HCT116 (cell line): ENCODE measurements at regions not wholly inside any gene's neighbourhood (a gene's known extent, or its start where the extent isn't known, plus 50 kb on each side); places are given as distances from the start of the nearest gene placed in this dataset.

Experiments
- ATAC-seq: fragments of 200-7000 bp; cut with Tn5 transposase; 2 replicates; pipeline ENCODE4 v1.9.1; 2020; ENCODE audit warnings: mild to moderate bottlenecking, moderate library complexity
- BruUV-seq: library from RNA; stranded (reverse); fragments of 400-500 nt; replicated peaks from 2 replicates; lab custom pipeline; 2021; lab: Mats Ljungman, UMichigan
- CTCF ChIA-PET: fragments of 300-600 bp; sonication (Branson Sonifier 250); formaldehyde crosslinking; loops from one replicate; lab custom pipeline; 2021; ENCODE audit warnings: antibody characterized with exemption; lab: Charles Lee
- POLR2A ChIA-PET: fragments of 300-600, 350-600 bp; sonication (Branson Sonifier 250); formaldehyde crosslinking; loops from one replicate; lab custom pipeline; 2021; ENCODE audit warnings: antibody characterized with exemption; lab: Charles Lee
- RAD21 ChIA-PET, 2 experiments: fragments of 300-600 bp; sonication (Branson Sonifier 250); formaldehyde crosslinking; loops; one replicate each; lab custom pipeline; 2023; ENCODE audit warnings: low total read pairs in 2 of 2; ENCODE audit not compliant: uncharacterized antibody in 2 of 2, unreplicated experiment in 2 of 2, low non-redundant PET in 1 of 2; lab: Charles Lee
- DNase-seq: peaks from one replicate; pipeline ENCODE4 v3.0.0-alpha.2; 2010; ENCODE audit warnings: low read depth, low spot score
- H2AFZ ChIP-seq: fragments of 200-600 bp; shearing (Covaris generic), sonication (generic); 2 replicates; pipeline ENCODE4 v1.6.1; 2017; ENCODE audit warnings: low read depth, mixed run types, mixed read lengths, antibody characterized with exemption, low read length; ENCODE audit not compliant: poor library complexity, severe bottlenecking
- H3K27ac ChIP-seq: 2 replicates; pipeline ENCODE4 v1.5.1; 2012; ENCODE audit warnings: low read depth, low read length
- H3K27me3 ChIP-seq: fragments of 200-600 bp; sonication (generic); 2 replicates; pipeline ENCODE4 v1.6.1; 2016; ENCODE audit warnings: mixed run types, low read length, mixed read lengths; ENCODE audit not compliant: insufficient read depth
- H3K36me3 ChIP-seq, 2 experiments: fragments of 200-500 bp in 1 of 2; fragments of 200-600 bp in 1 of 2; sonication (Bioruptor generic) in 1 of 2; sonication (generic) in 1 of 2; 2 replicates each; pipeline versions ENCODE4 v1.5.1 to v1.6.1; 2014 to 2016; ENCODE audit warnings: low read length in 2 of 2, inconsistent platforms in 1 of 2, mixed read lengths in 1 of 2, mixed run types in 1 of 2; ENCODE audit not compliant: insufficient read depth in 2 of 2, control insufficient read depth in 1 of 2
- H3K4me1 ChIP-seq, 2 experiments: fragments of 200-600 bp in 1 of 2; sonication (generic) in 1 of 2; 2 replicates each; pipeline versions ENCODE4 v1.5.1 to v1.6.1; 2012 to 2017; ENCODE audit warnings: low read length in 2 of 2, inconsistent platforms in 1 of 2, mild to moderate bottlenecking in 1 of 2, mixed read lengths in 1 of 2, mixed run types in 1 of 2, moderate library complexity in 1 of 2; ENCODE audit not compliant: insufficient read depth in 2 of 2, control insufficient read depth in 1 of 2
- H3K4me2 ChIP-seq: fragments of 200-600 bp; sonication (generic); 2 replicates; pipeline ENCODE4 v1.6.1; 2017; ENCODE audit warnings: mixed run types, low read length, mixed read lengths
- H3K4me3 ChIP-seq, 2 experiments: fragments of 200-600 bp in 1 of 2; sonication (generic) in 1 of 2; replicated peaks in 1 of 2; 2 replicates each; pipeline ENCODE4 v1.5.1; 2011 to 2016; ENCODE audit warnings: low read length in 2 of 2, control low read depth in 1 of 2, low read depth in 1 of 2, mild to moderate bottlenecking in 1 of 2, mixed read lengths in 1 of 2, mixed run types in 1 of 2
- H3K79me2 ChIP-seq: fragments of 200-600 bp; sonication (generic); 2 replicates; pipeline ENCODE4 v1.6.1; 2017; ENCODE audit warnings: mild to moderate bottlenecking, mixed run types, low read length, moderate library complexity, mixed read lengths; ENCODE audit not compliant: insufficient read depth
- H3K9ac ChIP-seq: fragments of 200-600 bp; sonication (generic); 2 replicates; pipeline ENCODE4 v1.6.1; 2016; ENCODE audit warnings: low read length, mixed read lengths
- H3K9me2 ChIP-seq: fragments of 200-600 bp; sonication (generic), shearing (Covaris generic); 2 replicates; pipeline ENCODE4 v1.6.1; 2017; ENCODE audit warnings: mixed run types, mild to moderate bottlenecking, moderate library complexity; ENCODE audit not compliant: insufficient read depth
- H3K9me3 ChIP-seq, 2 experiments: fragments of 200-500 bp in 1 of 2; fragments of 200-600 bp in 1 of 2; sonication (Bioruptor generic) in 1 of 2; sonication (generic) in 1 of 2; 2 replicates each; pipeline ENCODE4 v1.6.1; 2014 to 2017; ENCODE audit warnings: low read length in 2 of 2, mixed read lengths in 2 of 2, inconsistent platforms in 1 of 2, low read depth in 1 of 2, mild to moderate bottlenecking in 1 of 2, mixed run types in 1 of 2, moderate library complexity in 1 of 2; ENCODE audit not compliant: control insufficient read depth in 1 of 2, insufficient read depth in 1 of 2
- H4K20me1 ChIP-seq: fragments of 200-600 bp; sonication (generic), shearing (Covaris generic); 2 replicates; pipeline ENCODE4 v1.6.1; 2017; ENCODE audit warnings: mixed run types, mild to moderate bottlenecking, moderate library complexity; ENCODE audit not compliant: insufficient read depth
- CEBPB ChIP-seq: IDR thresholded peaks from 2 replicates; pipeline ENCODE4 v1.6.1; 2012; ENCODE audit warnings: low read depth
- EGR1 ChIP-seq: IDR thresholded peaks from 2 replicates; pipeline ENCODE4 v1.6.1; 2012; ENCODE audit warnings: low read depth
- ELF1 ChIP-seq: IDR thresholded peaks from 2 replicates; pipeline ENCODE4 v1.6.1; 2012; ENCODE audit warnings: low read depth, borderline replicate concordance
- EZH2 ChIP-seq: fragments of 200-600 bp; sonication (generic); IDR thresholded peaks from 2 replicates; pipeline ENCODE4 v1.6.1; 2017; ENCODE audit warnings: antibody characterized with exemption, mixed run types
- EZH2phosphoT487 ChIP-seq: fragments of 200-600 bp; IDR thresholded peaks from 2 replicates; pipeline ENCODE4 v1.6.1; 2018; ENCODE audit warnings: antibody characterized with exemption, borderline replicate concordance
- FOSL1 ChIP-seq: IDR thresholded peaks from 2 replicates; pipeline ENCODE4 v1.6.1; 2012; ENCODE audit warnings: low read depth
- JUND ChIP-seq: IDR thresholded peaks from 2 replicates; pipeline ENCODE4 v1.6.1; 2012
- POLR2AphosphoS5 ChIP-seq: IDR thresholded peaks from 2 replicates; pipeline ENCODE4 v1.6.1; 2011; ENCODE audit warnings: mild to moderate bottlenecking, low read depth, low read length, moderate library complexity
- SIN3A ChIP-seq: IDR thresholded peaks from 2 replicates; pipeline ENCODE4 v1.6.1; 2012; ENCODE audit warnings: low read depth
- SP1 ChIP-seq: IDR thresholded peaks from 2 replicates; pipeline ENCODE4 v1.6.1; 2012; ENCODE audit warnings: low read depth
- SRF ChIP-seq: IDR thresholded peaks from 2 replicates; pipeline ENCODE4 v1.6.1; 2012; ENCODE audit warnings: low read depth
- TCF7L2 ChIP-seq: IDR thresholded peaks from 2 replicates; pipeline ENCODE4 v1.7.0; 2011; ENCODE audit warnings: borderline replicate concordance, inconsistent platforms; ENCODE audit not compliant: insufficient read depth, insufficient read length; ENCODE audit errors: extremely low read depth
- YY1 ChIP-seq: IDR thresholded peaks from 2 replicates; pipeline ENCODE4 v1.6.1; 2011; ENCODE audit warnings: low read length, low read depth, moderate library complexity, mild to moderate bottlenecking; ENCODE audit not compliant: insufficient replicate concordance; ENCODE audit errors: extremely low read depth
- intact Hi-C: fragments of 100-400 bp; cut with micrococcal nuclease; formaldehyde crosslinking; loops from 2 replicates; pipeline ENCODE4 v1.10.0; 2022
- TF ChIP-seq, protein P1 (sequence below): IDR thresholded peaks from 2 replicates; pipeline ENCODE4 v1.6.1; 2012; ENCODE audit warnings: low read depth
- TF ChIP-seq, protein P2 (sequence below): IDR thresholded peaks from 2 replicates; pipeline ENCODE4 v1.6.1; 2012
- TF ChIP-seq, protein P3 (sequence below): IDR thresholded peaks from 2 replicates; pipeline ENCODE4 v1.6.1; 2012

DNA sequence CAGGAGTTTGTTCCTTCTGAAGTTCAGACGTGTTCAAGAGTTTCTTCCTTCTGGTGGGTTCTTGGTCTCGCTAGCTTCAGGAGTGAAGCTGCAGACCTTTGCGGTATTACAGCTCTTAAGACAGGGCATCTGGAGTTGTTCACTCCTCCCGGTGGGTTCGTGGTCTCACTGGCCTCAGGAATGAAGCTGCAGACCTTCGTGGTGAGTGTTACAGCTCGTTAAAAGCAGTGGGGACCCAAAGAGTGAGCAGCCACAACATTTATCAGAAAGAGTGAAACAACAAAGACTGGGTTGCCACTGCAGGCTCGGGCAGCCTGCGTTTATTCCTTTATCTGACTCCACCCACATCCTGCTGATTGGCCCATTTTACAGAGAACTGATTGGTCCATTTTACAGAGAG, 373.1 kb downstream of the ETS1 start (continued):
- TF ChIP-seq, protein P1, sequence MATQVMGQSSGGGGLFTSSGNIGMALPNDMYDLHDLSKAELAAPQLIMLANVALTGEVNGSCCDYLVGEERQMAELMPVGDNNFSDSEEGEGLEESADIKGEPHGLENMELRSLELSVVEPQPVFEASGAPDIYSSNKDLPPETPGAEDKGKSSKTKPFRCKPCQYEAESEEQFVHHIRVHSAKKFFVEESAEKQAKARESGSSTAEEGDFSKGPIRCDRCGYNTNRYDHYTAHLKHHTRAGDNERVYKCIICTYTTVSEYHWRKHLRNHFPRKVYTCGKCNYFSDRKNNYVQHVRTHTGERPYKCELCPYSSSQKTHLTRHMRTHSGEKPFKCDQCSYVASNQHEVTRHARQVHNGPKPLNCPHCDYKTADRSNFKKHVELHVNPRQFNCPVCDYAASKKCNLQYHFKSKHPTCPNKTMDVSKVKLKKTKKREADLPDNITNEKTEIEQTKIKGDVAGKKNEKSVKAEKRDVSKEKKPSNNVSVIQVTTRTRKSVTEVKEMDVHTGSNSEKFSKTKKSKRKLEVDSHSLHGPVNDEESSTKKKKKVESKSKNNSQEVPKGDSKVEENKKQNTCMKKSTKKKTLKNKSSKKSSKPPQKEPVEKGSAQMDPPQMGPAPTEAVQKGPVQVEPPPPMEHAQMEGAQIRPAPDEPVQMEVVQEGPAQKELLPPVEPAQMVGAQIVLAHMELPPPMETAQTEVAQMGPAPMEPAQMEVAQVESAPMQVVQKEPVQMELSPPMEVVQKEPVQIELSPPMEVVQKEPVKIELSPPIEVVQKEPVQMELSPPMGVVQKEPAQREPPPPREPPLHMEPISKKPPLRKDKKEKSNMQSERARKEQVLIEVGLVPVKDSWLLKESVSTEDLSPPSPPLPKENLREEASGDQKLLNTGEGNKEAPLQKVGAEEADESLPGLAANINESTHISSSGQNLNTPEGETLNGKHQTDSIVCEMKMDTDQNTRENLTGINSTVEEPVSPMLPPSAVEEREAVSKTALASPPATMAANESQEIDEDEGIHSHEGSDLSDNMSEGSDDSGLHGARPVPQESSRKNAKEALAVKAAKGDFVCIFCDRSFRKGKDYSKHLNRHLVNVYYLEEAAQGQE, result no peak
- TF ChIP-seq SRF (no peak), SP1 (no peak), POLR2AphosphoS5 (no peak), EZH2phosphoT487 (no peak), EZH2 (no peak), CEBPB (no peak), SIN3A (no peak)
- TF ChIP-seq, protein P2, sequence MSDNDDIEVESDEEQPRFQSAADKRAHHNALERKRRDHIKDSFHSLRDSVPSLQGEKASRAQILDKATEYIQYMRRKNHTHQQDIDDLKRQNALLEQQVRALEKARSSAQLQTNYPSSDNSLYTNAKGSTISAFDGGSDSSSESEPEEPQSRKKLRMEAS, result no peak
- TF ChIP-seq, all 23 proteins: peak for 0

DNA sequence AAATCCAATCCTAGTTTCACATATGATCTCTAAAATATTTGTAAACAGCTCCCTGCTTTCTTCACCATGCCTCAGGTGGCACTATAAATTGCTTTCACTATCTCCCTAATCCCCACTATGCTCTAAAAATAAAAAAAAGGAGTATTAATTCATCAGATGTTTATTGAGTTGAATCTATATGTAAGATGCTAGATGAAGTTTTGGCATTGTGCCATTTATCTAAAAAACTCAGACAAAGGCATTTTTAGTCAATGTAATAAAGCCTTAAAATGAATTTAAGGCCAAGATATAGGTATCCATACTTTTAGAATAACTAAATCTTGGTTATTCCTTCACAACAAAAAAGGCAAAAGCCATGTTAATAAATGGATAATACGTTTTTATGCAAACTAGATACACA, 373.9 kb downstream of the ETS1 start:
- no peaks in the 10 kb centered on the region for H3K9me2 ChIP-seq
- no peaks in the 10 kb centered on the region for H3K27me3 ChIP-seq
- no peaks in the 10 kb centered on the region for H3K79me2 ChIP-seq
- no TSS peak for BruUV-seq
- H3K9ac ChIP-seq, result no peak overlapping the region
- no peak overlapping the region for H3K4me2 ChIP-seq
- ATAC-seq (no peak), DNase-seq (no peak)
- POLR2A ChIA-PET, result no interaction called here
- no peak overlapping the region for H3K4me3 ChIP-seq
- no peak overlapping the region for H2AFZ ChIP-seq
- H4K20me1 ChIP-seq, result no peaks in the 10 kb centered on the region
- TF ChIP-seq, protein P1, result no peak
- TF ChIP-seq EZH2phosphoT487, result no peak
- no peak for TF ChIP-seq SP1
- TF ChIP-seq EZH2, result no peak
- no peak for TF ChIP-seq TCF7L2
- no peak for TF ChIP-seq JUND
- TF ChIP-seq YY1, result no peak
- TF ChIP-seq POLR2AphosphoS5, result no peak
- TF ChIP-seq FOSL1, result no peak
- TF ChIP-seq EGR1, result no peak
- no peak for TF ChIP-seq CEBPB
- TF ChIP-seq, protein P3, sequence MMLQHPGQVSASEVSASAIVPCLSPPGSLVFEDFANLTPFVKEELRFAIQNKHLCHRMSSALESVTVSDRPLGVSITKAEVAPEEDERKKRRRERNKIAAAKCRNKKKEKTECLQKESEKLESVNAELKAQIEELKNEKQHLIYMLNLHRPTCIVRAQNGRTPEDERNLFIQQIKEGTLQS, result no peak
- no peak for TF ChIP-seq SIN3A
- no peak for TF ChIP-seq ELF1
- CTCF ChIA-PET, result no interaction called here
- no peaks in the 10 kb centered on the region for H3K9me3 ChIP-seq
- no peak overlapping the region for H3K27ac ChIP-seq
- peaks cover 26 to 30% of the 10 kb centered on the region in 2 experiments for H3K4me1 ChIP-seq
- H3K36me3 ChIP-seq, result no peaks in the 10 kb centered on the region
- intact Hi-C loops, result no loop called here
- RAD21 ChIA-PET, result no interaction called here
